Activated T-helper 1 cell treated with anti-CD3 and anti-CD28 coated beads, Interleukin-12 subunit alpha, Interleukin-12 subunit beta, Interleukin-2, Interleukin-4 antibody, amounts not matched to agents 30 ng/mL and 10 ng/mL and 1 ng/mL, durations not matched to agents 14 hours and 24 hours and 36 hours (primary cell): ENCODE measurements at regions not wholly inside any gene's neighbourhood (a gene's known extent, or its start where the extent isn't known, plus 50 kb on each side); places are given as distances from the start of the nearest gene placed in this dataset.

Source experiments
- DNase-seq: peaks from one replicate; pipeline ENCODE4 v3.0.0; 2021; ENCODE audit warnings: low spot score
- H3K27ac Mint-ChIP-seq: one replicate; pipeline ENCODE4 v1.8.0; 2021; ENCODE audit warnings: mild to moderate bottlenecking, mixed read lengths
- H3K27me3 Mint-ChIP-seq: one replicate; pipeline ENCODE4 v1.8.0; 2022; ENCODE audit warnings: mild to moderate bottlenecking, moderate library complexity, mixed read lengths; ENCODE audit not compliant: insufficient read depth
- H3K36me3 Mint-ChIP-seq: one replicate; pipeline ENCODE4 v1.8.0; 2021; ENCODE audit warnings: low read depth, mixed read lengths
- H3K4me1 Mint-ChIP-seq: one replicate; pipeline ENCODE4 v1.8.0; 2021; ENCODE audit warnings: low read depth, mixed read lengths
- H3K4me3 Mint-ChIP-seq: one replicate; pipeline ENCODE4 v1.8.0; 2021; ENCODE audit warnings: mild to moderate bottlenecking, moderate library complexity, mixed read lengths
- H3K9me3 Mint-ChIP-seq: one replicate; pipeline ENCODE4 v1.8.0; 2021; ENCODE audit warnings: mixed read lengths
- intact Hi-C: fragments of 100-400 bp; cut with micrococcal nuclease; formaldehyde crosslinking; loops from one replicate; pipeline ENCODE4 v1.15.1; 2024

DNA sequence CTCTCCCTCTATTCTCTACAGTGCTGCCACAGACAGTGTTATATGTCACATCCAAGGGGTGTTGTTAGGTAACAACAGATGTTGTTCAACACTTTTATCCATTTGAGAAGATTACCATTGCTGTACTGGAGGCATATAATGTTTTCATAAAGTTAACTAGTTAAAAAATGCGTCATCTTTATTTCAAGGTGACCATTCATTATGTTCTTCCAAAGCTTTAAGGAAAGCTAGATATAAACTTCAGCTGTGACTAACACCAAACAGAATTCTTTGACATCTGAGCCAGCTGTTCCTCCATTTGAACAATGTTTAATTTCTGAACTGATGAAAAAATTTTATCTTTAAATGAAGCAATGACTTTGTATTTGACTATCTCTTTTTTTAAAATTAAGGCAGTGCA, 1099.6 kb upstream of the TMEFF2 start:
- no peak for DNase-seq
- Mint-ChIP-seq H3K36me3 (no peaks in the 10 kb centered on the region), H3K27ac (no peak overlapping the region), H3K4me3 (no peak overlapping the region), H3K9me3 (no peaks in the 10 kb centered on the region), H3K4me1 (no peaks in the 10 kb centered on the region), H3K27me3 (no peaks in the 10 kb centered on the region)
- intact Hi-C loops = no loop called here

DNA sequence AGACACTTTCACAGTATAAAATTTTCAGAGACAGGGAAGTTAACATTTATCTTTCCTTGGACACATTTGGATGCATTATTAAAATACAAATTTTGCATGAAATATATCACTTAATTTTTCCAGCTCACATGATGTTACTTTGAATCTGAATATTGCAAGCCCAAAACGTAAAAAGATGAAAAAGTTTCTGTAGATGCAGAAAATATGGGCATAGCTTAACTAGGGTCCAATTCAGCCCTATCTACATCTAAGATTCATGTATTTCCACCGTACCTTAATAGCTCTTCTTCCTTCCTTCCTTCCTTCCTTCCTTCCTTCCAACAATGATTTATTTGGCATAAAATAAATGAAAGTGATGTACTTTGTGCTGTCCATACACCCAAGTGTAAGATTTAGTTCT, 1084.6 kb upstream of the TMEFF2 start:
- intact Hi-C loops = no loop called here
- Mint-ChIP-seq H3K4me3 (no peak overlapping the region), H3K9me3 (no peaks in the 10 kb centered on the region), H3K36me3 (no peaks in the 10 kb centered on the region), H3K4me1 (no peaks in the 10 kb centered on the region), H3K27me3 (peaks cover 1% of the 10 kb centered on the region), H3K27ac (no peak overlapping the region)
- no peak for DNase-seq

DNA sequence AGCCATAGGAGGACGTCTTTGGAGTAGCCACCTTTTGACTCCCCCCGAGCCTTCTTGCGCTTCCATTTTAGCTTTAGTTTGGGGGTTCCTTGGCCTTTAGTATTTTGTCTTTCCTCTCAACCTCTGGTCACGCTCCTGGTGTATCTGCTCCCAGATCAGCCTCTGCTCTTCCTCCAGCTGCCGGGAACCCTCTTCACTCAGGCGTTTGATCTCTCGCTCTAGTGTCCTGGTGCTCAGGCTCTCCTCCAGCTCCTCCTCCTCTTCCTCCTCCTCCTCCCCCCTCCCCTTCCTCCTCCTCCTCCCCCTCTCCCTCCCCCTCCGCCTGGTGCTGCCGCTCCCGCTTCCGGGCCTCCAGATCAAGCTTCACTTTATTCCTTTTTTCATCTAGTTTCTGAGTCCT, 1082.3 kb upstream of the TMEFF2 start:
- Mint-ChIP-seq H3K36me3 (no peaks in the 10 kb centered on the region), H3K27me3 (peaks cover 1% of the 10 kb centered on the region), H3K9me3 (no peaks in the 10 kb centered on the region), H3K27ac (no peak overlapping the region), H3K4me3 (no peak overlapping the region), H3K4me1 (no peaks in the 10 kb centered on the region)
- intact Hi-C loops = no loop called here
- no peak for DNase-seq

DNA sequence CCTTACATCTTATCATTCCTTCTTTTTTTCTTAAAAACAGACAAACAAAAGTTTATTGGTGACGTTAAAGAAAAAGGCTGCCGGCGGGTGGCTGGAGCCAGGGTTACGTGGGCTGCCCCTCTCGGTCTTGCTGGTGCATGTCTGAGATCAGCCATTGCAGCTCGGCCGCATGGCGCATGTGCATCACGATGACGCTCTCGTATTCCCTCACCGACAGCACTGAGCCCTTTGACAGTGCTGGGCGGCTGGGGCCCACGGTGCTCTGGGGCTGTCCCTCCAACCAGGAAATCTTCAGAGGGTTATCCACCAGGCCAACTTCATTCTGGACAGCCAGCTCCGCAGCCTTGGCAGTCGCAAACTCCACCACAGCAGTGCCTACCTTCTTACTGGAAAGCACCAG, 1081.8 kb upstream of the TMEFF2 start:
- no peak overlapping the region for H3K4me3 Mint-ChIP-seq
- no peaks in the 10 kb centered on the region for H3K4me1 Mint-ChIP-seq
- intact Hi-C loops = no loop called here

GRCh38 chr2:193276069-193276468, 1081.3 kb upstream of the TMEFF2 start:
- H3K27me3 Mint-ChIP-seq = peaks cover 1% of the 10 kb centered on the region
- no peaks in the 10 kb centered on the region for H3K4me1 Mint-ChIP-seq
- no peaks in the 10 kb centered on the region for H3K9me3 Mint-ChIP-seq
- no peaks in the 10 kb centered on the region for H3K36me3 Mint-ChIP-seq
- no peak overlapping the region for H3K27ac Mint-ChIP-seq
- intact Hi-C loops = no loop called here
- no peak overlapping the region for H3K4me3 Mint-ChIP-seq
- DNase-seq = no peak

More for the DNA sequence above, 1081.8 kb upstream of the TMEFF2 start:
- H3K9me3 Mint-ChIP-seq = no peaks in the 10 kb centered on the region
- no peak for DNase-seq
- no peaks in the 10 kb centered on the region for H3K36me3 Mint-ChIP-seq
- H3K27ac Mint-ChIP-seq = no peak overlapping the region
- H3K27me3 Mint-ChIP-seq = peaks cover 1% of the 10 kb centered on the region

DNA sequence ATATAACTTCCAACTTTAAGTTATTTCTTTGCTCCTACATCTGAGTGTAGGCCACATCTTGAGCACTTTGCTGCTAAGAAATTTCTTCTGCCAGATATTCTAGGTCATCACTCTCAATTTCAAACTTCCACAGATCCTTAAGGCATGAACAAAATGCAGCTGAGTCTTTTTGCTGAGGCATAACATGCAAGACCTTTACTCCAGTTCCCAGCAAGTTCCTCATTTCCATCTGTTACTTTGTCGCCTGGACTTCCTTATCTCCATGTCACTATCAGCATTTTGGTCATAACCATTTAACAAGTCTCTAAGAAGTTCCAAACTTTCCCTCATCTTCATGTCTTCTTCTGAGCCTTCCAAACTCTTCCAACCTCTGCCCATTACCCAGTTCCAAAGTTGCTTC, 1077.3 kb upstream of the TMEFF2 start:
- intact Hi-C loops = no loop called here
- Mint-ChIP-seq H3K27me3 (no peaks in the 10 kb centered on the region), H3K4me3 (no peak overlapping the region), H3K9me3 (no peaks in the 10 kb centered on the region), H3K4me1 (no peaks in the 10 kb centered on the region), H3K27ac (no peak overlapping the region), H3K36me3 (no peaks in the 10 kb centered on the region)
- DNase-seq = no peak

GRCh38 chr2:193270816-193271215, 1076.1 kb upstream of the TMEFF2 start:
- H3K9me3 Mint-ChIP-seq = no peaks in the 10 kb centered on the region
- intact Hi-C loops = no loop called here
- DNase-seq = no peak
- H3K36me3 Mint-ChIP-seq = no peaks in the 10 kb centered on the region
- H3K4me1 Mint-ChIP-seq = no peaks in the 10 kb centered on the region
- H3K4me3 Mint-ChIP-seq = no peak overlapping the region
- no peaks in the 10 kb centered on the region for H3K27me3 Mint-ChIP-seq
- H3K27ac Mint-ChIP-seq = no peak overlapping the region

GRCh38 chr2:193267496-193268002, 1072.8 kb upstream of the TMEFF2 start:
- H3K36me3 Mint-ChIP-seq = no peaks in the 10 kb centered on the region
- H3K27me3 Mint-ChIP-seq = no peaks in the 10 kb centered on the region
- intact Hi-C loops = no loop called here
- H3K4me1 Mint-ChIP-seq = no peaks in the 10 kb centered on the region
- no peak overlapping the region for H3K27ac Mint-ChIP-seq
- no peak overlapping the region for H3K4me3 Mint-ChIP-seq
- no peak for DNase-seq
- H3K9me3 Mint-ChIP-seq = no peaks in the 10 kb centered on the region

DNA sequence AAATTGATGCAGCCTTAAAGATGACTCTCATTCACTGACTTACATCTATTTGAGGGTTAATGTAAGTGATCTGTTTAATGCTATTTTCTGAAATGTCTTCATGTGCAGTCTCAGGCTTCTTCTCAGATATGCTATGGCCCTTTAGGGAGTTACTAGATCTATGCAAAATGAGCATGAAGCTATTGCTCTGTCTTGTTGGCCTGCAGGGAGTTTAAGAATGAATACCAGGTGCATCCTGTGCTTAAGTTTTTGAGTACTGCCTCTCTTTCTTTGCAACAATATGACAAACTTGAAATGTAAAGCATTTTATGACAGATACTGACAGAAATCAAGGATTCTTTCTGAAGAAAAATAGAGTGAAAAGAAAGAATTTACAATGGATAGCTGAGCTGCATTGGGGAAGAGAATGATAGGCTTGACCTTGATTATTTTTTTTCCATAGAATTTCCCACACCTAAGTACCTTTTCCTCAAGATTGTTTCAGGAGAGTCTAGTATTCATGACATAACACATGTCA, 1058.3 kb upstream of the TMEFF2 start:
- intact Hi-C loops = no loop called here
- Mint-ChIP-seq H3K4me3 (no peak overlapping the region), H3K36me3 (no peaks in the 10 kb centered on the region), H3K27me3 (no peaks in the 10 kb centered on the region), H3K9me3 (no peaks in the 10 kb centered on the region), H3K27ac (no peak overlapping the region), H3K4me1 (no peaks in the 10 kb centered on the region)
- no peak for DNase-seq

- H3K9me3 Mint-ChIP-seq = no peaks in the 10 kb centered on the region
- no peaks in the 10 kb centered on the region for H3K27me3 Mint-ChIP-seq
- no peak overlapping the region for H3K27ac Mint-ChIP-seq
- H3K4me3 Mint-ChIP-seq = no peak overlapping the region
- no peaks in the 10 kb centered on the region for H3K36me3 Mint-ChIP-seq
- intact Hi-C loops = no loop called here
- no peak for DNase-seq
- no peaks in the 10 kb centered on the region for H3K4me1 Mint-ChIP-seq
These were observed 1057.2 kb upstream of the TMEFF2 start for GRCh38 chr2:193251909-193252308.

DNA sequence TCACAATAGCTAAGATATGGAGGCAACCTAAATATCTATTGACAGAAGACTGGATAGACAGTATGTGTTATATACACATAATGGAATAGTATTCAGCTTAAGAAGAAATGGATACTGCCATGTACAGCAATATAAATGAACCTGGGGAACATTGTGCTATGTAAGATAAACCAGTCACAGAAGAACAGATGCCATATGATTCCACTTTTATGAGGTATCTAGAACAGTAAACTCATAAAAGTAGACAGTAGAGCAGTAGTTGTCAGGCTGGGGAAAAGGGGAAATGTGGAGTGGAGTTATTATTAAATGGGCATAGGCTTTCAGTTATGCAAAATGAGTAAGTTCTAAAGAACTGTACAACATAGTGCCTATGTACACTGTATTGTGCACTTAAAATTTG, 1055.7 kb upstream of the TMEFF2 start:
- no peaks in the 10 kb centered on the region for H3K9me3 Mint-ChIP-seq
- no peaks in the 10 kb centered on the region for H3K4me1 Mint-ChIP-seq
- H3K27me3 Mint-ChIP-seq = no peaks in the 10 kb centered on the region
- intact Hi-C loops = no loop called here
- no peak for DNase-seq
- no peaks in the 10 kb centered on the region for H3K36me3 Mint-ChIP-seq
- no peak overlapping the region for H3K27ac Mint-ChIP-seq
- no peak overlapping the region for H3K4me3 Mint-ChIP-seq

DNA sequence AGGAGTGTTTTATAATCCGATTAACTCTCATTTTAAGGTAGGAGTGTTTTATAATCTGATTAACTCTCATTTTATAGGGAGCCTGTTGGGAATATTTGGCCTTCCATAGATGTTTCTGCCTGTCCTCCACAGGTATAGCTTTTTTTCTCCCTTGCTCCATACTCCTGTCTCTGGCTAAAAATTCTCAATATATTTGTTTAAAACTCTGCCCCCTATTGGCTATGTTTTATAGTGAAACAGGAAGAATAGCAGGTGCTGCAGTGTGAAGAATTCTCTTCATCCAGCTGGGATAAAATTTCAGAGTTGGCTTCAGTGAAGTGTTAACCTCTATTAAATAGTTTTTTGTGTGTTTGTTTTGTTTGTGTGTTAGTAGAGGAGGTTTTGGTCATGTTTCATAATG, 1046.0 kb upstream of the TMEFF2 start:
- Mint-ChIP-seq H3K9me3 (no peaks in the 10 kb centered on the region), H3K4me3 (no peak overlapping the region), H3K27me3 (no peaks in the 10 kb centered on the region), H3K4me1 (no peaks in the 10 kb centered on the region), H3K36me3 (no peaks in the 10 kb centered on the region), H3K27ac (no peak overlapping the region)
- intact Hi-C loops = no loop called here
- DNase-seq = no peak

- no peak overlapping the region for H3K4me3 Mint-ChIP-seq
- H3K27ac Mint-ChIP-seq = no peak overlapping the region
- H3K36me3 Mint-ChIP-seq = no peaks in the 10 kb centered on the region
- intact Hi-C loops = no loop called here
- H3K9me3 Mint-ChIP-seq = no peaks in the 10 kb centered on the region
- no peaks in the 10 kb centered on the region for H3K4me1 Mint-ChIP-seq
- no peak for DNase-seq
- no peaks in the 10 kb centered on the region for H3K27me3 Mint-ChIP-seq
These were observed 1036.9 kb upstream of the TMEFF2 start for GRCh38 chr2:193231634-193232033.

DNA sequence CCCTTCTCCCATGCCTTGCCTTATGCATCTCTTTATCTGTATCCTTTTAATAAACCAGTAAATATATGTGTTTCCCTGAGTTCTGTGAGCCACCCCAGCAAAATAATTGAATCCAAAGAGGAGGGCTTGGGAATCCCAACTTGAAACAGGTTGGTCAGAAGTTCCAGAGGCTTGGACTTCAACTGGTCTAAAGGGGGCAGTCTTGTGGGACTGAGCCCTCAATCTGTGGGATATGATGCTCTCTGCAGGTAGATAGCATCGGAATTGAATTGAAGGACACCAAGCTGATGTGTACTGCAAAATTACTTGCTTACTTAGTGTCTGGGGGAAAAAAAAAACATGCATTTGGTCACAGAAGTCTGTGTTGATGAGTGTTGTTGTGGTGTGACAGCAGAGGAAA, 1033.5 kb upstream of the TMEFF2 start:
- Mint-ChIP-seq H3K4me1 (no peaks in the 10 kb centered on the region), H3K9me3 (no peaks in the 10 kb centered on the region), H3K27me3 (no peaks in the 10 kb centered on the region), H3K27ac (no peak overlapping the region), H3K36me3 (no peaks in the 10 kb centered on the region), H3K4me3 (no peak overlapping the region)
- intact Hi-C loops = no loop called here
- no peak for DNase-seq
